ENCODE measurements at regions not wholly inside any gene's neighbourhood (a gene's known extent, or its start where the extent isn't known, plus 50 kb on each side); places are given as distances from the start of the nearest gene placed in this dataset.

- no peaks in the 10 kb centered on the region for H3K9me3 ChIP-seq (ENCODE audit: low read length)
- H3K79me2 ChIP-seq (ENCODE audit: low read length) = no peaks in the 10 kb centered on the region
- no peaks in the 10 kb centered on the region for H3K9me2 ChIP-seq (replicated peaks; ENCODE audit: low read length)
- no peaks in the 10 kb centered on the region for H3K27me3 ChIP-seq (ENCODE audit: low read length)
- H3K27ac ChIP-seq (ENCODE audit: low read length) = no peak overlapping the region
- H3F3A ChIP-seq (ENCODE audit: low read length, unreplicated experiment) = no peaks in the 10 kb centered on the region
- intact Hi-C loops (cut with micrococcal nuclease) = no loop called here
- TF ChIP-seq CTCF (conservative IDR thresholded peaks at IDR 0.05; ENCODE audit: low read depth, low read length) (no peak), EZH2phosphoT487 (IDR thresholded peaks at IDR 0.05; ENCODE audit: borderline replicate concordance, low read length) (no peak), EZH2 (IDR thresholded peaks at IDR 0.05; ENCODE audit: low read length, unreplicated experiment) (no peak)
- BruUV-seq (replicated peaks) = no TSS peak
- DNase-seq = no peak
- no peak overlapping the region for H3K9ac ChIP-seq (ENCODE audit: low read length)
- H3K4me1 ChIP-seq (ENCODE audit: insufficient read depth, low read length) = no peaks in the 10 kb centered on the region
- H3K36me3 ChIP-seq (ENCODE audit: low read depth, low read length) = no peaks in the 10 kb centered on the region
- H4K20me1 ChIP-seq (ENCODE audit: low read length) = no peaks in the 10 kb centered on the region
- no peak overlapping the region for H2AFZ ChIP-seq (ENCODE audit: low read length)
- ATAC-seq = no peak
- CTCF ChIA-PET = no interaction called here
- no peak overlapping the region for H3K4me2 ChIP-seq (ENCODE audit: low read length)
- POLR2A ChIA-PET (ENCODE audit: unreplicated experiment) = no interaction called here
- H3K4me3 ChIP-seq (ENCODE audit: low read length) = no peak overlapping the region
Observed at GRCh38 chr4:133014473-133015135, 134.5 kb upstream of the PCDH10 start.

DNA sequence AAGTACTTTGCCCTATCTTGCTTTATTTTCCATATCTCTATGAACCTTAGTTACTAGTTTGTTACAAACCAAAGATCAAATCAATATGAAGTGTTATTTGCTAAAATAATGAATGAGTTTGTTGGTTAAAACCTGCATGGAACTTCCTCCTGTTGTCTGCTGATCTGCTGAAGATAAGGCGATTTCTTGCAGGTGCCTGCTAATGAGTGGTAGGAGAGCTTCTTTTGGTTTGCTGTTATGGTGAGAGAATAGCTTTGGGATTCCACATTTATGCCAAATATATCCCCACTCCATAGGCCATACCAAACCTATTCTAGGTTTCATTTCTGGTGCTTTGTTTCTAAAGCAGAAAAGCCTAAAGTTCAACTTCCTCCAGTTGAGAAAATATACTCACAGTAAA is 103.8 kb upstream of the PCDH10 start:
- ChIA-PET POLR2A (ENCODE audit: unreplicated experiment) (no interaction called here), CTCF (no interaction called here)
- ATAC-seq = no peak
- Histone ChIP-seq H3K79me2 (ENCODE audit: low read length) (no peaks in the 10 kb centered on the region), H3K27ac (ENCODE audit: low read length) (no peak overlapping the region), H3K4me1 (ENCODE audit: insufficient read depth, low read length) (no peaks in the 10 kb centered on the region), H3K4me3 (ENCODE audit: low read length) (no peak overlapping the region), H3K36me3 (ENCODE audit: low read depth, low read length) (no peaks in the 10 kb centered on the region), H3K9me2 (replicated peaks; ENCODE audit: low read length) (no peaks in the 10 kb centered on the region), H3K27me3 (ENCODE audit: low read length) (no peaks in the 10 kb centered on the region), H3K9me3 (ENCODE audit: low read length) (no peaks in the 10 kb centered on the region), H3F3A (ENCODE audit: low read length, unreplicated experiment) (no peaks in the 10 kb centered on the region), H3K4me2 (ENCODE audit: low read length) (no peak overlapping the region), H2AFZ (ENCODE audit: low read length) (no peak overlapping the region), H4K20me1 (ENCODE audit: low read length) (no peaks in the 10 kb centered on the region), H3K9ac (ENCODE audit: low read length) (no peak overlapping the region)
- intact Hi-C loops (cut with micrococcal nuclease) = no loop called here
- BruUV-seq (replicated peaks) = no TSS peak
- DNase-seq = no peak
- no peak for TF ChIP-seq CTCF (conservative IDR thresholded peaks at IDR 0.05; ENCODE audit: low read depth, low read length)
- TF ChIP-seq EZH2 (IDR thresholded peaks at IDR 0.05; ENCODE audit: low read length, unreplicated experiment) = no peak
- TF ChIP-seq EZH2phosphoT487 (IDR thresholded peaks at IDR 0.05; ENCODE audit: borderline replicate concordance, low read length) = no peak

DNA sequence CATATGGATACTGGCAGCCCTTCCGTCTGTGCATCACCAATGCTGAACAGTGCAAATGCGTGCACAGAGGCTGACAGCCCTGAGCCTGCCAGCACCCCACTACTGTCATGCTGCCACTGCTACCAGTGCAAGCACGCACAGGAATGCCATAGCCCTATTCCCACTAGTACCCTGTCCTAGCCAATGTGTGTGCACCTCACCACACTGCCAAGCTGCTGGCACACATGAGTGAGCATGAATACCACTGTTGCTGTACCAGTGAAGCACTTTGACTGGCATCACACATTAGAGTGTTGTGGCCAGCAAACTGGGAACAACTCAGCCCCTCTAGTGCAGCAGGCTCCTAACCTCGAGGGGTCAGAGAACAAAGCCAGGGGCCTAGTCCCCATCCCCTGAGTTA is 102.9 kb upstream of the PCDH10 start:
- no peaks in the 10 kb centered on the region for H3K9me2 ChIP-seq (replicated peaks; ENCODE audit: low read length)
- no peaks in the 10 kb centered on the region for H3K36me3 ChIP-seq (ENCODE audit: low read depth, low read length)
- no peak for TF ChIP-seq CTCF (conservative IDR thresholded peaks at IDR 0.05; ENCODE audit: low read depth, low read length)
- TF ChIP-seq EZH2phosphoT487 (IDR thresholded peaks at IDR 0.05; ENCODE audit: borderline replicate concordance, low read length) = no peak
- no peak for TF ChIP-seq EZH2 (IDR thresholded peaks at IDR 0.05; ENCODE audit: low read length, unreplicated experiment)
- DNase-seq (no peak), ATAC-seq (no peak)
- BruUV-seq (replicated peaks) = no TSS peak
- no peaks in the 10 kb centered on the region for H3K27me3 ChIP-seq (ENCODE audit: low read length)
- no peak overlapping the region for H3K9ac ChIP-seq (ENCODE audit: low read length)
- intact Hi-C loops (cut with micrococcal nuclease) = no loop called here
- H3K9me3 ChIP-seq (ENCODE audit: low read length) = no peaks in the 10 kb centered on the region
- CTCF ChIA-PET = no interaction called here
- H4K20me1 ChIP-seq (ENCODE audit: low read length) = no peaks in the 10 kb centered on the region
- no peaks in the 10 kb centered on the region for H3F3A ChIP-seq (ENCODE audit: low read length, unreplicated experiment)
- POLR2A ChIA-PET (ENCODE audit: unreplicated experiment) = no interaction called here
- H3K27ac ChIP-seq (ENCODE audit: low read length) = no peak overlapping the region
- no peak overlapping the region for H3K4me2 ChIP-seq (ENCODE audit: low read length)
- no peaks in the 10 kb centered on the region for H3K79me2 ChIP-seq (ENCODE audit: low read length)
- H2AFZ ChIP-seq (ENCODE audit: low read length) = no peak overlapping the region
- H3K4me3 ChIP-seq (ENCODE audit: low read length) = no peak overlapping the region
- no peaks in the 10 kb centered on the region for H3K4me1 ChIP-seq (ENCODE audit: insufficient read depth, low read length)
